GM21447 (cell line): ENCODE measurements at regions not wholly inside any gene's neighbourhood (a gene's known extent, or its start where the extent isn't known, plus 50 kb on each side); places are given as distances from the start of the nearest gene placed in this dataset.
"Not testable (repeated sequence)": the region's sequence is repeated elsewhere in the genome, so short reads cannot be mapped to it uniquely, and the experiment has no call there.

Experiments used
- ATAC-seq: cut with Tn5 transposase; IDR thresholded peaks from one replicate; pipeline ENCODE4 v1.9.1; 2021; ENCODE audit not compliant: unreplicated experiment

GRCh38 chr3:153026026-153026425 lies 136.0 kb upstream of the RAP2B start:
- no peak for ATAC-seq

- no peak for ATAC-seq
Observed at GRCh38 chr3:153028381-153028780, 133.6 kb upstream of the RAP2B start.

GRCh38 chr3:153029350-153029749 lies 132.7 kb upstream of the RAP2B start:
- ATAC-seq, result no peak

GRCh38 chr3:153032891-153033290 lies 129.1 kb upstream of the RAP2B start:
- no peak for ATAC-seq

- ATAC-seq, result no peak
Observed at GRCh38 chr3:153036846-153037245, 125.2 kb upstream of the RAP2B start.

GRCh38 chr3:153038367-153038766 lies 123.7 kb upstream of the RAP2B start:
- no peak for ATAC-seq

- no peak for ATAC-seq
Observed at GRCh38 chr3:153038779-153039178, 123.2 kb upstream of the RAP2B start.

GRCh38 chr3:153041181-153041580 lies 120.8 kb upstream of the RAP2B start:
- no peak for ATAC-seq

GRCh38 chr3:153042088-153042487 lies 119.9 kb upstream of the RAP2B start:
- no peak for ATAC-seq

GRCh38 chr3:153043729-153044328 lies 118.2 kb upstream of the RAP2B start:
- ATAC-seq, result no peak

- ATAC-seq, result no peak
Observed at GRCh38 chr3:153045150-153045549, 116.9 kb upstream of the RAP2B start.

GRCh38 chr3:153050978-153051377 lies 111.0 kb upstream of the RAP2B start:
- ATAC-seq, result no peak

- no peak for ATAC-seq
Observed at GRCh38 chr3:153051427-153052095, 110.5 kb upstream of the RAP2B start.

- no peak for ATAC-seq
Observed at GRCh38 chr3:153052096-153052460, 109.9 kb upstream of the RAP2B start.

GRCh38 chr3:153055217-153055616 lies 106.8 kb upstream of the RAP2B start:
- no peak for ATAC-seq

GRCh38 chr3:153055779-153056178 lies 106.2 kb upstream of the RAP2B start:
- no peak for ATAC-seq

- not testable (repeated sequence) for ATAC-seq
Observed at GRCh38 chr3:153058031-153058688, 103.9 kb upstream of the RAP2B start.

- no peak for ATAC-seq
Observed at GRCh38 chr3:153060346-153060745, 101.7 kb upstream of the RAP2B start.

- ATAC-seq, result no peak
Observed at GRCh38 chr3:153061938-153062528, 100.0 kb upstream of the RAP2B start.

- no peak for ATAC-seq
Observed at GRCh38 chr3:153063337-153063736, 98.7 kb upstream of the RAP2B start.

GRCh38 chr3:153066983-153067382 lies 95.0 kb upstream of the RAP2B start:
- no peak for ATAC-seq
